ENCODE measurements at regions not wholly inside any gene's neighbourhood (a gene's known extent, or its start where the extent isn't known, plus 50 kb on each side); places are given as distances from the start of the nearest gene placed in this dataset.

- H3K4me3 ChIP-seq (ENCODE audit: control extremely low read depth in 1 of 5, extremely low read depth in 1 of 5, insufficient read depth in 1 of 5, low read depth in 2 of 5, low read length in 4 of 5), result peak overlapping the region in 4 of 5 experiments; percentile 24 to 61 (median 38)
- peak; percentile 78 for DNase-seq
- ChIA-PET POLR2A (interaction anchor here (0.6 kb wide), 1 partner anchor 129 kb away, joined by 3 read pairs; no protein-coding TSS in a partner anchor), CTCF (interaction anchor here (0.9 to 2.1 kb wide), 5 partner anchors 9 to 64 kb away, joined by 3 to 7 read pairs (median 4); no protein-coding TSS in a partner anchor)
- no peaks in the 10 kb centered on the region for H3K27me3 ChIP-seq (replicated peaks in 1 of 4; ENCODE audit: control extremely low read depth in 1 of 4, control insufficient read depth in 3 of 4, insufficient read depth in 4 of 4, low read length in 3 of 4)
- no peak overlapping the region for H2AFZ ChIP-seq (ENCODE audit: insufficient read depth, low read depth, low read length, poor library complexity, severe bottlenecking)
- H3K27ac ChIP-seq (ENCODE audit: low read length in 2 of 2), result peak overlapping the region; percentile 66 to 81
- intact Hi-C loops (cut with micrococcal nuclease), result loop anchor here (5.0 kb wide), 4 partner anchors 46 to 366 kb away; partner anchors contain the start of gene MKLN1
- TF ChIP-seq EZH2 (IDR thresholded peaks at IDR 0.05; ENCODE audit: borderline replicate concordance, insufficient read depth, low read depth, low read length, poor library complexity, severe bottlenecking) (no peak), CTCF (IDR thresholded peaks at IDR 0.05) (no peak)
- H3K9ac ChIP-seq (ENCODE audit: low read length), result peak overlapping the region; percentile 49
- peak; percentile 34 for ATAC-seq (ENCODE audit: low read depth)
- WGBS (ENCODE audit: insufficient coverage), result 15% methylated on average over 4 of the region's 9 CpGs
- peaks cover 62% of the 10 kb centered on the region in 2 donors for H3K4me1 ChIP-seq (ENCODE audit: control insufficient read depth in 2 of 2, insufficient read depth in 2 of 2, low read length in 2 of 2)
- H3K4me1 Mint-ChIP-seq, result peaks cover 68% of the 10 kb centered on the region
- peak overlapping the region; percentile 90 for H3K4me3 Mint-ChIP-seq
- peak overlapping the region; percentile 60 for H3K4me2 ChIP-seq (replicated peaks; ENCODE audit: low read depth, low read length, poor library complexity, severe bottlenecking)
- H3K9me3 Mint-ChIP-seq (ENCODE audit: insufficient read depth), result no peaks in the 10 kb centered on the region
- H3K27me3 Mint-ChIP-seq, result no peaks in the 10 kb centered on the region
- peak overlapping the region; percentile 94 for H3K27ac Mint-ChIP-seq
- H3K36me3 ChIP-seq (replicated peaks in 1 of 2; ENCODE audit: control extremely low read depth in 1 of 2, control insufficient read depth in 1 of 2, extremely low read depth in 1 of 2, insufficient read depth in 2 of 2, low read length in 1 of 2), result peaks cover 8 to 22% of the 10 kb centered on the region in 2 experiments
- H3K9me3 ChIP-seq (ENCODE audit: control extremely low read depth in 1 of 3, control insufficient read depth in 2 of 3, insufficient read depth in 1 of 3, low read length in 2 of 3), result peaks cover 0 to 4% (median 3%) of the 10 kb centered on the region in 3 donors
- H3K79me2 ChIP-seq (ENCODE audit: control insufficient read depth, insufficient read depth, low read length), result peaks cover 81% of the 10 kb centered on the region
- H4K20me1 ChIP-seq (ENCODE audit: control insufficient read depth, insufficient read depth, low read length, poor library complexity, severe bottlenecking), result peaks cover 43% of the 10 kb centered on the region
Observed at GRCh38 chr7:130961128-130961601, 227.2 kb upstream of the KLF14 start.

GRCh38 chr7:130962109-130962508 lies 228.1 kb upstream of the KLF14 start:
- peak overlapping the region; percentile 94 for H3K27ac Mint-ChIP-seq
- H3K4me1 Mint-ChIP-seq, result peaks cover 65% of the 10 kb centered on the region
- H3K9me3 ChIP-seq (ENCODE audit: control extremely low read depth in 1 of 3, control insufficient read depth in 2 of 3, insufficient read depth in 1 of 3, low read length in 2 of 3), result peaks cover 0 to 4% (median 3%) of the 10 kb centered on the region in 3 donors
- H3K27me3 ChIP-seq (replicated peaks in 1 of 4; ENCODE audit: control extremely low read depth in 1 of 4, control insufficient read depth in 3 of 4, insufficient read depth in 4 of 4, low read length in 3 of 4), result no peaks in the 10 kb centered on the region
- no peak overlapping the region for H3K9ac ChIP-seq (ENCODE audit: low read length)
- H2AFZ ChIP-seq (ENCODE audit: insufficient read depth, low read depth, low read length, poor library complexity, severe bottlenecking), result no peak overlapping the region
- POLR2A ChIA-PET, result no interaction called here
- H3K9me3 Mint-ChIP-seq (ENCODE audit: insufficient read depth), result no peaks in the 10 kb centered on the region
- intact Hi-C loops (cut with micrococcal nuclease), result loop anchor here (5.0 kb wide), 4 partner anchors 45 to 365 kb away; partner anchors contain the start of gene MKLN1
- DNase-seq, result no peak
- H3K36me3 ChIP-seq (replicated peaks in 1 of 2; ENCODE audit: control extremely low read depth in 1 of 2, control insufficient read depth in 1 of 2, extremely low read depth in 1 of 2, insufficient read depth in 2 of 2, low read length in 1 of 2), result peaks cover 8 to 32% of the 10 kb centered on the region in 2 experiments
- H3K4me2 ChIP-seq (replicated peaks; ENCODE audit: low read depth, low read length, poor library complexity, severe bottlenecking), result peak overlapping the region; percentile 60
- peaks cover 41% of the 10 kb centered on the region for H4K20me1 ChIP-seq (ENCODE audit: control insufficient read depth, insufficient read depth, low read length, poor library complexity, severe bottlenecking)
- no peak for ATAC-seq (ENCODE audit: low read depth)
- no CpG with 5 or more reads among the region's 2 CpGs for WGBS (ENCODE audit: insufficient coverage)
- peak overlapping the region in 1 of 2 donors; percentile 81 for H3K27ac ChIP-seq (ENCODE audit: low read length in 2 of 2)
- H3K4me3 ChIP-seq (ENCODE audit: control extremely low read depth in 1 of 5, extremely low read depth in 1 of 5, insufficient read depth in 1 of 5, low read depth in 2 of 5, low read length in 4 of 5), result no peak overlapping the region
- CTCF ChIA-PET, result interaction anchor here (0.6 to 1.6 kb wide), 6 partner anchors 8 to 65 kb away, joined by 3 to 5 read pairs (median 3); no protein-coding TSS in a partner anchor
- peaks cover 81% of the 10 kb centered on the region for H3K79me2 ChIP-seq (ENCODE audit: control insufficient read depth, insufficient read depth, low read length)
- TF ChIP-seq CTCF (IDR thresholded peaks at IDR 0.05) (no peak), EZH2 (IDR thresholded peaks at IDR 0.05; ENCODE audit: borderline replicate concordance, insufficient read depth, low read depth, low read length, poor library complexity, severe bottlenecking) (no peak)
- H3K4me3 Mint-ChIP-seq, result peak overlapping the region; percentile 90
- H3K27me3 Mint-ChIP-seq, result no peaks in the 10 kb centered on the region
- H3K4me1 ChIP-seq (ENCODE audit: control insufficient read depth in 2 of 2, insufficient read depth in 2 of 2, low read length in 2 of 2), result peaks cover 52 to 53% of the 10 kb centered on the region in 2 donors

Data from B cell (primary cell).